ENCODE measurements at regions not wholly inside any gene's neighbourhood (a gene's known extent, or its start where the extent isn't known, plus 50 kb on each side); places are given as distances from the start of the nearest gene placed in this dataset.

DNA sequence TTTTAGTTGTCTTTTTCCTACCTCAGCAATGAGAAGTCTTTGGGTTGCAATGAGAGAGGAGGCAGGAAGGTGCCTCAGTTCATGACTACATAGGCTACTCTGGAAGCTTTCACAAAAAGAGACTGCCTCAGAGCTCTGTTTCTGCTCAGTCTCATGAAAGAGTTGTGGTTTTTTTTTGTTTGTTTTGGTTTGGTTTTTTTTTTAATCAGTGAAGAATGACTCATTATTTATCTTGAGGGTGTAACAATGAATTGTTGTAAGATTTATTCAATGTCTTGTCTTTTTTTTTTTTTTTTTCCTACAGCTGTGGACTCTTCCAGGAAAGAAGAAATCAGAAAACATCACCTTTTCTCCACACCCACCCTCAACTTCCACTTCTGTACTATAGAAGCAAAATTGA lies 67.5 kb upstream of the CXCL13 start:
- TF ChIP-seq POLR2A (IDR thresholded peaks at IDR 0.05) = no peak
- TF ChIP-seq, protein P1, sequence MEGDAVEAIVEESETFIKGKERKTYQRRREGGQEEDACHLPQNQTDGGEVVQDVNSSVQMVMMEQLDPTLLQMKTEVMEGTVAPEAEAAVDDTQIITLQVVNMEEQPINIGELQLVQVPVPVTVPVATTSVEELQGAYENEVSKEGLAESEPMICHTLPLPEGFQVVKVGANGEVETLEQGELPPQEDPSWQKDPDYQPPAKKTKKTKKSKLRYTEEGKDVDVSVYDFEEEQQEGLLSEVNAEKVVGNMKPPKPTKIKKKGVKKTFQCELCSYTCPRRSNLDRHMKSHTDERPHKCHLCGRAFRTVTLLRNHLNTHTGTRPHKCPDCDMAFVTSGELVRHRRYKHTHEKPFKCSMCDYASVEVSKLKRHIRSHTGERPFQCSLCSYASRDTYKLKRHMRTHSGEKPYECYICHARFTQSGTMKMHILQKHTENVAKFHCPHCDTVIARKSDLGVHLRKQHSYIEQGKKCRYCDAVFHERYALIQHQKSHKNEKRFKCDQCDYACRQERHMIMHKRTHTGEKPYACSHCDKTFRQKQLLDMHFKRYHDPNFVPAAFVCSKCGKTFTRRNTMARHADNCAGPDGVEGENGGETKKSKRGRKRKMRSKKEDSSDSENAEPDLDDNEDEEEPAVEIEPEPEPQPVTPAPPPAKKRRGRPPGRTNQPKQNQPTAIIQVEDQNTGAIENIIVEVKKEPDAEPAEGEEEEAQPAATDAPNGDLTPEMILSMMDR (IDR thresholded peaks at IDR 0.05) = no peak

Data from thyroid gland (tissue), 4 donors.